ENCODE measurements at regions not wholly inside any gene's neighbourhood (a gene's known extent, or its start where the extent isn't known, plus 50 kb on each side); places are given as distances from the start of the nearest gene placed in this dataset.

DNA sequence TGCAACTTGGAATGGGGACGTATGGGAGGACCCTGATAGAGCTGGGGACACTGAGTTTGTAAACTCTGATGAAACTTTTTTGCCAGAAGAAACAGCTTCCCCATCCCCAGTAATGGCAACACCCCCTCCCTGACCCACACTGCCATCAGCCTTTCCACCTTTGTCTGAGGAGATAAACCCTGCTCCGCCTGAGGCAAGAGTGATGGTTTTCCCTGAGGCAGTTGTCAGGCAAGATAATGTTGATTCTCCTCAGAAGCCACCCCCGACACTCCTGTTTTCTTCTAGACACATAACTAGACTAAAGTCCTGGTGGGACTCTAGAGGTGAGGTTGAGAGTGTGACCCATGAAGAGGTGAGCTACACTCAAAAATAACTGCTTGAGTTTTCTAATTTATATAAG lies 71.9 kb upstream of the STK26 start:
- TF ChIP-seq CTCF (IDR thresholded peaks at IDR 0.05; ENCODE audit: insufficient read depth, low read length) (no peak), POLR2AphosphoS5 (IDR thresholded peaks at IDR 0.05; ENCODE audit: low read depth) (no peak), GABPA (IDR thresholded peaks at IDR 0.05; ENCODE audit: low read depth) (no peak)
